H1 (cell line): ENCODE measurements at regions not wholly inside any gene's neighbourhood (a gene's known extent, or its start where the extent isn't known, plus 50 kb on each side); places are given as distances from the start of the nearest gene placed in this dataset.

ENCODE experiments used
- CTCF ChIA-PET: fragments of 300-600 bp; sonication (Branson Sonifier 250); formaldehyde crosslinking; loops from one replicate; lab custom pipeline; 2021; ENCODE audit not compliant: partially characterized antibody; lab: Charles Lee
- POLR2A ChIA-PET: fragments of 300-600 bp; sonication (Branson Sonifier 250); formaldehyde crosslinking; loops from one replicate; lab custom pipeline; 2021; ENCODE audit warnings: inconsistent platforms; ENCODE audit not compliant: partially characterized antibody; lab: Charles Lee
- DNase-seq, 2 experiments: peaks; one replicate each; pipeline versions ENCODE4 v3.0.0 to v3.0.0-alpha.2; 2010 to 2022; ENCODE audit warnings: low spot score in 2 of 2, low read depth in 1 of 2, mixed read lengths in 1 of 2
- FAIRE-seq: peaks from 2 replicates; lab custom pipeline; 2011; peaks lifted over from hg19 to GRCh38; lab: Jason Lieb, UNC
- H2AFZ ChIP-seq: 2 replicates; pipeline ENCODE4 v1.8.1; 2012; ENCODE audit warnings: low read length, inconsistent platforms
- H2AK5ac ChIP-seq: 2 replicates; pipeline ENCODE4 v1.6.1; 2013; ENCODE audit warnings: low read depth, low read length
- H2BK120ac ChIP-seq: replicated peaks from 2 replicates; pipeline ENCODE3; 2013; ENCODE audit warnings: low read depth, low read length, inconsistent platforms
- H2BK12ac ChIP-seq: 2 replicates; pipeline ENCODE4 v1.6.1; 2013; ENCODE audit warnings: low read depth, low read length
- H2BK15ac ChIP-seq: 2 replicates; pipeline ENCODE4 v1.6.1; 2013; ENCODE audit warnings: low read length
- H2BK20ac ChIP-seq: 2 replicates; pipeline ENCODE4 v1.6.1; 2013; ENCODE audit warnings: low read length
- H2BK5ac ChIP-seq: 2 replicates; pipeline ENCODE4 v1.6.1; 2013; ENCODE audit warnings: low read depth, low read length
- H3K14ac ChIP-seq: 2 replicates; pipeline ENCODE4 v1.6.1; 2013; ENCODE audit warnings: inconsistent platforms; ENCODE audit not compliant: insufficient read length
- H3K18ac ChIP-seq: 2 replicates; pipeline ENCODE4 v1.6.1; 2013; ENCODE audit warnings: low read length; ENCODE audit errors: extremely low read depth
- H3K23ac ChIP-seq: 2 replicates; pipeline ENCODE4 v1.6.1; 2013; ENCODE audit warnings: inconsistent platforms; ENCODE audit not compliant: insufficient read length
- H3K23me2 ChIP-seq: 2 replicates; pipeline ENCODE4 v1.6.1; 2013; ENCODE audit warnings: low read depth, low read length
- H3K27ac ChIP-seq: 2 replicates; pipeline ENCODE4 v1.6.1; 2011; ENCODE audit warnings: low read depth, low read length, inconsistent platforms
- H3K27me3 ChIP-seq, 4 experiments: replicated peaks in 1 of 4; 1 replicate in 1 of 4; 2 replicates in 3 of 4; pipeline versions ENCODE4 v1.6.1 to v1.8.1; 2011 to 2013; ENCODE audit warnings: low read length in 3 of 4, mild to moderate bottlenecking in 3 of 4, inconsistent platforms in 2 of 4, mixed read lengths in 2 of 4, moderate library complexity in 1 of 4; ENCODE audit not compliant: control insufficient read depth in 3 of 4, insufficient read depth in 3 of 4; ENCODE audit errors: extremely low read depth in 1 of 4
- H3K36me3 ChIP-seq, 4 experiments: 2 replicates each; pipeline versions ENCODE4 v1.6.1 to v1.8.1; 2011 to 2013; ENCODE audit warnings: mild to moderate bottlenecking in 4 of 4, low read length in 3 of 4, moderate library complexity in 2 of 4, control low read depth in 1 of 4, inconsistent platforms in 1 of 4; ENCODE audit not compliant: insufficient read depth in 4 of 4, control insufficient read depth in 2 of 4
- H3K4ac ChIP-seq: replicated peaks from 2 replicates; pipeline ENCODE3; 2013; ENCODE audit warnings: low read length, low read depth, mixed read lengths, inconsistent platforms; ENCODE audit not compliant: insufficient read length
- H3K4me1 ChIP-seq, 4 experiments: replicated peaks in 1 of 4; 1 replicate in 1 of 4; 2 replicates in 3 of 4; pipeline versions ENCODE4 v1.6.1 to v1.8.1; 2011 to 2013; ENCODE audit warnings: low read length in 3 of 4, inconsistent platforms in 2 of 4, mixed read lengths in 1 of 4; ENCODE audit not compliant: insufficient read depth in 4 of 4, control insufficient read depth in 3 of 4
- H3K4me2 ChIP-seq, 2 experiments: 2 replicates each; pipeline versions ENCODE4 v1.6.1 to v1.8.1; 2011 to 2013; ENCODE audit warnings: low read depth in 2 of 2, low read length in 2 of 2, control low read depth in 1 of 2, inconsistent platforms in 1 of 2, mild to moderate bottlenecking in 1 of 2; ENCODE audit not compliant: insufficient read depth in 1 of 2
- H3K4me3 ChIP-seq, 4 experiments: fragments of 200-600, 300-600 bp in 1 of 4; sonication (generic), shearing (Covaris generic), sonication (Bioruptor Twin) in 1 of 4; 2 replicates each; pipeline versions ENCODE4 v1.5.1 to v1.8.1; 2011 to 2016; ENCODE audit warnings: low read length in 4 of 4, low read depth in 3 of 4, control low read depth in 2 of 4, inconsistent platforms in 2 of 4, mild to moderate bottlenecking in 2 of 4, mixed read lengths in 1 of 4, moderate library complexity in 1 of 4; ENCODE audit not compliant: insufficient read depth in 2 of 4; ENCODE audit errors: extremely low read depth in 1 of 4
- H3K56ac ChIP-seq: replicated peaks from 2 replicates; pipeline ENCODE3; 2013; ENCODE audit warnings: low read depth, mild to moderate bottlenecking, mixed read lengths, low read length, inconsistent platforms; ENCODE audit not compliant: insufficient read length
- H3K79me1 ChIP-seq: 2 replicates; pipeline ENCODE4 v1.6.1; 2013; ENCODE audit warnings: low read depth, low read length, control low read depth
- H3K79me2 ChIP-seq, 2 experiments: 2 replicates each; pipeline versions ENCODE4 v1.6.1 to v1.8.1; 2012 to 2013; ENCODE audit warnings: low read length in 2 of 2, mild to moderate bottlenecking in 2 of 2, inconsistent platforms in 1 of 2; ENCODE audit not compliant: insufficient read depth in 2 of 2, control insufficient read depth in 1 of 2
- H3K9ac ChIP-seq, 4 experiments: replicated peaks in 1 of 4; 1 replicate in 1 of 4; 2 replicates in 3 of 4; pipeline versions ENCODE4 v1.6.1 to v1.8.1; 2011 to 2013; ENCODE audit warnings: low read depth in 3 of 4, low read length in 3 of 4, control low read depth in 2 of 4, mild to moderate bottlenecking in 2 of 4, moderate library complexity in 2 of 4, inconsistent platforms in 1 of 4; ENCODE audit errors: extremely low read depth in 1 of 4
- H3K9me3 ChIP-seq, 2 experiments: 2 replicates each; pipeline versions ENCODE4 v1.6.1 to v1.8.1; 2012 to 2013; ENCODE audit warnings: mild to moderate bottlenecking in 2 of 2, moderate library complexity in 2 of 2, control low read depth in 1 of 2, inconsistent platforms in 1 of 2, low read depth in 1 of 2, low read length in 1 of 2, mixed read lengths in 1 of 2; ENCODE audit not compliant: insufficient read depth in 2 of 2
- H4K20me1 ChIP-seq, 2 experiments: replicated peaks in 1 of 2; 2 replicates each; pipeline versions ENCODE3 to v1.8.1; 2011 to 2013; ENCODE audit warnings: inconsistent platforms in 2 of 2, low read length in 2 of 2, mild to moderate bottlenecking in 1 of 2; ENCODE audit not compliant: insufficient read depth in 2 of 2, control insufficient read depth in 1 of 2
- H4K5ac ChIP-seq: 2 replicates; pipeline ENCODE4 v1.6.1; 2013; ENCODE audit warnings: low read length, low read depth, mixed read lengths, inconsistent platforms; ENCODE audit not compliant: insufficient read length
- H4K8ac ChIP-seq: 2 replicates; pipeline ENCODE4 v1.8.0; 2013; ENCODE audit warnings: mild to moderate bottlenecking, moderate library complexity, low read length, inconsistent platforms; ENCODE audit not compliant: insufficient read depth; ENCODE audit errors: extremely low read depth
- H4K91ac ChIP-seq: replicated peaks from 2 replicates; pipeline ENCODE3; 2013; ENCODE audit warnings: low read length, mixed read lengths, inconsistent platforms; ENCODE audit not compliant: insufficient read length
- ASH2L ChIP-seq: fragments of 200-600, 300-600 bp; sonication (generic); IDR thresholded peaks from one replicate; pipeline ENCODE4 v1.7.1; 2017; ENCODE audit warnings: low read length
- CBX8 ChIP-seq: fragments of 300-800, 300-1000 bp; sonication (generic); IDR thresholded peaks from 2 replicates; pipeline ENCODE4 v1.7.1; 2016; ENCODE audit warnings: low read depth, low read length, borderline replicate concordance
- CHD2 ChIP-seq: IDR thresholded peaks from 2 replicates; pipeline ENCODE4 v1.6.1; 2012; ENCODE audit warnings: low read length, improper control_type of control experiment
- CTBP2 ChIP-seq: IDR thresholded peaks from 2 replicates; pipeline ENCODE4 v1.7.0; 2011; ENCODE audit warnings: borderline replicate concordance, mild to moderate bottlenecking, moderate library complexity, mixed read lengths, low read length; ENCODE audit not compliant: insufficient read depth, insufficient read length
- EGR1 ChIP-seq: IDR thresholded peaks from 2 replicates; pipeline ENCODE4 v1.6.1; 2011; ENCODE audit warnings: low read depth, low read length, borderline replicate concordance
- GABPA ChIP-seq: IDR thresholded peaks from 2 replicates; pipeline ENCODE4 v1.6.1; 2011; ENCODE audit warnings: mild to moderate bottlenecking, low read length, moderate library complexity, borderline replicate concordance; ENCODE audit not compliant: insufficient read depth
- HDAC6 ChIP-seq: IDR thresholded peaks from one replicate; pipeline ENCODE4 v1.7.1; 2012; ENCODE audit warnings: low read depth, mild to moderate bottlenecking, inconsistent platforms, low read length, moderate library complexity
- JUN ChIP-seq: IDR thresholded peaks from 2 replicates; pipeline ENCODE4 v1.6.1; 2011; ENCODE audit warnings: low read depth, mild to moderate bottlenecking, improper control_type of control experiment, low read length
- MAX ChIP-seq: IDR thresholded peaks from 2 replicates; pipeline ENCODE4 v1.6.1; 2012; ENCODE audit warnings: inconsistent platforms
- PHF8 ChIP-seq: fragments of 200-600 bp; sonication (generic); conservative IDR thresholded peaks from 2 replicates; pipeline ENCODE4 v1.7.1; 2012; ENCODE audit warnings: low read depth, mild to moderate bottlenecking, inconsistent platforms, low read length, moderate library complexity
- RXRA ChIP-seq: IDR thresholded peaks from 2 replicates; pipeline ENCODE4 v1.6.1; 2011; ENCODE audit warnings: low read depth, mild to moderate bottlenecking, low read length, moderate library complexity; ENCODE audit not compliant: insufficient read depth
- SAP30 ChIP-seq: fragments of 300-600 bp; sonication (generic); IDR thresholded peaks from 2 replicates; pipeline ENCODE4 v1.7.1; 2012; ENCODE audit warnings: low read length, moderate library complexity, mild to moderate bottlenecking, inconsistent platforms; ENCODE audit not compliant: insufficient read depth, insufficient replicate concordance
- SIN3A ChIP-seq, 2 experiments: IDR thresholded peaks in 1 of 2; conservative IDR thresholded peaks in 1 of 2; 2 replicates each; pipeline ENCODE4 v1.6.1; 2011 to 2012; ENCODE audit warnings: low read length in 2 of 2, improper control_type of control experiment in 1 of 2, low read depth in 1 of 2, mild to moderate bottlenecking in 1 of 2
- SIRT6 ChIP-seq: IDR thresholded peaks from one replicate; pipeline ENCODE4 v1.7.1; 2012; ENCODE audit warnings: low read length, inconsistent platforms
- SP4 ChIP-seq: IDR thresholded peaks from 2 replicates; pipeline ENCODE4 v1.6.1; 2012; ENCODE audit warnings: low read length, inconsistent platforms
- WGBS, 2 experiments: shearing (Covaris generic) in 1 of 2; methylation state at CpG; one replicate each; pipeline versions ENCODE4 v1.1.6 to v1.1.7; 2013 to 2015; ENCODE audit warnings: low lambda C conversion rate in 2 of 2, mixed read lengths in 2 of 2, inconsistent platforms in 1 of 2, low coverage in 1 of 2, missing lambda C conversion rate in 1 of 2; ENCODE audit not compliant: insufficient replicate concordance in 2 of 2, insufficient coverage in 1 of 2, insufficient read length in 1 of 2; ENCODE audit errors: extremely low coverage in 1 of 2, missing lambda C conversion rate in 1 of 2; 5-methylcytosine and 5-hydroxymethylcytosine counted together

GRCh38 chr14:42228611-42229010 is 621.9 kb downstream of the LRFN5 start:
- H3K14ac ChIP-seq: no peak overlapping the region
- WGBS, 2 experiments: 80% methylated on average over 7 of the region's 7 CpGs; no CpG with 5 or more reads in 1 of the 2 experiments
- no peak for FAIRE-seq
- no peak for TF ChIP-seq GABPA
- TF ChIP-seq CTBP2: no peak
- TF ChIP-seq JUN: no peak
- no peak for TF ChIP-seq RXRA
- TF ChIP-seq SIN3A (conservative IDR thresholded peaks at IDR 0.05 in 1 of 2, IDR thresholded peaks at IDR 0.05 in 1 of 2; ENCODE audit: low read depth in 1 of 2, low read length in 2 of 2): no peak
- no peak for TF ChIP-seq HDAC6
- TF ChIP-seq ASH2L: no peak
- TF ChIP-seq CBX8: no peak
- no peak for TF ChIP-seq MAX
- no peak for TF ChIP-seq CHD2
- TF ChIP-seq SAP30: no peak
- no peak for TF ChIP-seq PHF8
- TF ChIP-seq SP4: no peak
- TF ChIP-seq SIRT6: no peak
- no peak for TF ChIP-seq EGR1

More at GRCh38 chr14:42228611-42229010, 621.9 kb downstream of the LRFN5 start:
- H3K4ac ChIP-seq: no peak overlapping the region
- no peak overlapping the region for H4K91ac ChIP-seq
- no peak overlapping the region for H3K18ac ChIP-seq
- no peak overlapping the region for H2BK5ac ChIP-seq
- H2BK15ac ChIP-seq: no peak overlapping the region
- no peaks in the 10 kb centered on the region for H3K79me2 ChIP-seq
- H3K56ac ChIP-seq: no peak overlapping the region
- no peak overlapping the region for H3K27ac ChIP-seq
- H3K36me3 ChIP-seq: 0 out of 8 replicates have a peak, but pooled peaks cover 0 to 2% (median 0%) of the 10 kb centered on the region in 4 experiments
- no peak overlapping the region for H2BK20ac ChIP-seq
- H3K4me3 ChIP-seq: no peak overlapping the region
- no peaks in the 10 kb centered on the region; a peak in 1 of 4 replicates for H3K9me3 ChIP-seq
- ChIA-PET POLR2A (no interaction called here), CTCF (no interaction called here)
- H3K4me1 ChIP-seq: no peaks in the 10 kb centered on the region
- no peaks in the 10 kb centered on the region for H3K27me3 ChIP-seq
- H3K23me2 ChIP-seq: no peaks in the 10 kb centered on the region
- no peak overlapping the region for H4K5ac ChIP-seq
- H3K23ac ChIP-seq: no peak overlapping the region
- H4K20me1 ChIP-seq: no peaks in the 10 kb centered on the region
- no peak overlapping the region for H4K8ac ChIP-seq
- H2BK12ac ChIP-seq: no peak overlapping the region
- H3K79me1 ChIP-seq: no peaks in the 10 kb centered on the region
- no peak overlapping the region for H2AK5ac ChIP-seq
- no peak overlapping the region for H3K4me2 ChIP-seq
- no peak overlapping the region for H3K9ac ChIP-seq
- H2BK120ac ChIP-seq: no peak overlapping the region
- DNase-seq: no peak
- H2AFZ ChIP-seq: no peak overlapping the region
